CD4-positive, CD25-positive, alpha-beta regulatory T cell (primary cell): ENCODE measurements at regions not wholly inside any gene's neighbourhood (a gene's known extent, or its start where the extent isn't known, plus 50 kb on each side); places are given as distances from the start of the nearest gene placed in this dataset.
A peak's percentile ranks its signal among the peaks of the same experiment; 100 is the strongest.

ENCODE experiments used
- ATAC-seq, 2 donors: fragments of 150-1000 bp; cut with Tn5 transposase; one replicate each; pipeline ENCODE4 v1.10.0; 2021; ENCODE audit warnings: low read depth in 2 of 2, moderate number of reproducible peaks in 2 of 2, moderate library complexity in 1 of 2
- DNase-seq, 3 donors: peaks; one replicate each; pipeline versions ENCODE4 v3.0.0 to v3.0.0-alpha.2; 2012 to 2022; ENCODE audit warnings: mixed read lengths in 1 of 3
- H3K27ac ChIP-seq: one replicate; pipeline ENCODE4 v1.7.0; 2013; ENCODE audit warnings: mild to moderate bottlenecking, low read length; ENCODE audit not compliant: insufficient read depth, poor library complexity, severe bottlenecking
- H3K27me3 ChIP-seq: one replicate; pipeline ENCODE4 v1.7.0; 2013; ENCODE audit warnings: low read length; ENCODE audit not compliant: control insufficient read depth, insufficient read depth
- H3K36me3 ChIP-seq: one replicate; pipeline ENCODE4 v1.7.0; 2013; ENCODE audit warnings: mild to moderate bottlenecking, low read length, moderate library complexity; ENCODE audit not compliant: control insufficient read depth, insufficient read depth
- H3K4me1 ChIP-seq: 2 replicates; pipeline ENCODE4 v1.7.0; 2013; ENCODE audit warnings: mild to moderate bottlenecking, low read length; ENCODE audit not compliant: insufficient read depth, control insufficient read depth, poor library complexity, severe bottlenecking
- H3K4me3 ChIP-seq: one replicate; pipeline ENCODE4 v1.7.0; 2013; ENCODE audit warnings: low read depth, mild to moderate bottlenecking, low read length, moderate library complexity
- H3K9me3 ChIP-seq, 2 experiments: 1 replicate in 1 of 2; 2 replicates in 1 of 2; pipeline ENCODE4 v1.7.0; 2013; ENCODE audit warnings: low read length in 2 of 2, mild to moderate bottlenecking in 1 of 2, moderate library complexity in 1 of 2; ENCODE audit not compliant: control insufficient read depth in 2 of 2
- H3K27ac Mint-ChIP-seq, 3 donors: one replicate each; pipeline ENCODE4 v1.8.0; 2020 to 2022; ENCODE audit warnings: mild to moderate bottlenecking in 3 of 3, mixed read lengths in 3 of 3, moderate library complexity in 2 of 3
- H3K27me3 Mint-ChIP-seq: one replicate; pipeline ENCODE4 v1.8.0; 2022; ENCODE audit warnings: mild to moderate bottlenecking, mixed read lengths
- H3K36me3 Mint-ChIP-seq: one replicate; pipeline ENCODE4 v1.8.0; 2020; ENCODE audit warnings: mixed read lengths
- H3K4me1 Mint-ChIP-seq, 4 donors: one replicate each; pipeline ENCODE4 v1.8.0; 2020 to 2022; ENCODE audit warnings: mixed read lengths in 4 of 4, mild to moderate bottlenecking in 1 of 4
- H3K4me3 Mint-ChIP-seq, 4 donors: one replicate each; pipeline ENCODE4 v1.8.0; 2020 to 2022; ENCODE audit warnings: mild to moderate bottlenecking in 4 of 4, mixed read lengths in 4 of 4, moderate library complexity in 3 of 4
- H3K9me3 Mint-ChIP-seq, 7 donors: one replicate each; pipeline ENCODE4 v1.8.0; 2020 to 2022; ENCODE audit warnings: mixed read lengths in 7 of 7, mild to moderate bottlenecking in 3 of 7, moderate library complexity in 2 of 7

- Mint-ChIP-seq H3K36me3 (no peaks in the 10 kb centered on the region), H3K9me3 (peaks cover 1 to 8% (median 2%) of the 10 kb centered on the region in 7 donors)
- H3K4me3 ChIP-seq = no peak overlapping the region
These were observed 803.7 kb upstream of the ARRDC4 start for GRCh38 chr15:97156739-97157265.

DNA sequence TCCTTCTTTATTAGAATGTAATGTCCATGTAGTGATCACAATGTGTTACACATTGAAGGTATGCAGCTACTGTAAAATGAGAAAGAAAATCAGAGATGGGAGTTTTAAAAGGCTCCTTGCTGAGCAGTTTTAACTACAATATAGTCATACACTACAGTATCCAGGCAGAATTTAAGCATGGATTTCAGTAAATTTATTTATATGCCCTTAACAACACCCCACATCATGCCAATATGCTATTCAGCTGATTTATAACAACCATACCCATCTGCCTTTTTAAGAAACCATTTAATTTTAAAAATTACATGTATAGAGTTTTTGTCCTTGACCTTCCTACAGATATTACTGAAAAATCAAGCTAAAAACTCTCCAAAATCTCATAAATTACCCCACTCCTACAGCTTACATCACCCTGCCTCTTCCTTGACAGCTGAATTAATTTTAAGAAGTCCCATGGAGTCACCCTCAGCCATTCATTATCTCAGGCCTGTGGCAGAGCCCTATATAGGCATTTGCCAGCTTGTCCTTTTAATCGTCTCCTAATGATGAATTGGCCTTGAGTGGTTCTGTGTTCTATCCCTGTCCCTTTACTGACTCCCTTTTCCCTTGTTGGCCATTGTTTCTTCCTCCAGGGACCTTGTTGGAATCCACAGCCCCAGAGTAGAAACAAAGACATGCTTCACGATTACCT lies 797.6 kb upstream of the ARRDC4 start:
- no peak overlapping the region for H3K27ac ChIP-seq
- no peaks in the 10 kb centered on the region for H3K36me3 ChIP-seq
- DNase-seq (no peak), ATAC-seq (no peak)
- Mint-ChIP-seq H3K4me3 (peak overlapping the region in 1 of 4 donors; percentile 63), H3K36me3 (no peaks in the 10 kb centered on the region), H3K27ac (no peak overlapping the region), H3K4me1 (no peaks in the 10 kb centered on the region), H3K27me3 (no peaks in the 10 kb centered on the region), H3K9me3 (peaks cover 3 to 9% (median 4%) of the 10 kb centered on the region in 7 donors)
- no peaks in the 10 kb centered on the region for H3K27me3 ChIP-seq
- no peak overlapping the region for H3K4me3 ChIP-seq
- H3K9me3 ChIP-seq = peaks cover 0 to 5% of the 10 kb centered on the region in 2 experiments
- no peaks in the 10 kb centered on the region for H3K4me1 ChIP-seq

More at GRCh38 chr15:97156739-97157265, 803.7 kb upstream of the ARRDC4 start:
- Mint-ChIP-seq H3K4me1 (no peaks in the 10 kb centered on the region), H3K27me3 (no peaks in the 10 kb centered on the region), H3K27ac (no peak overlapping the region), H3K4me3 (no peak overlapping the region)
- Histone ChIP-seq H3K9me3 (peaks cover 1 to 6% of the 10 kb centered on the region in 2 experiments), H3K4me1 (no peaks in the 10 kb centered on the region), H3K27me3 (no peaks in the 10 kb centered on the region), H3K27ac (no peak overlapping the region), H3K36me3 (no peaks in the 10 kb centered on the region)
- DNase-seq (no peak), ATAC-seq (no peak)

- no peaks in the 10 kb centered on the region for H3K4me1 Mint-ChIP-seq
- H3K36me3 Mint-ChIP-seq = no peaks in the 10 kb centered on the region
- H3K27me3 ChIP-seq = no peaks in the 10 kb centered on the region
- no peak overlapping the region for H3K4me3 ChIP-seq
- H3K9me3 Mint-ChIP-seq = peaks cover 3 to 8% (median 6%) of the 10 kb centered on the region in 7 donors
- H3K36me3 ChIP-seq = no peaks in the 10 kb centered on the region
- no peak overlapping the region for H3K27ac ChIP-seq
- H3K4me3 Mint-ChIP-seq = no peak overlapping the region
- no peak overlapping the region for H3K27ac Mint-ChIP-seq
- peaks cover 0 to 5% of the 10 kb centered on the region in 2 experiments for H3K9me3 ChIP-seq
- ATAC-seq (no peak), DNase-seq (no peak)
- H3K27me3 Mint-ChIP-seq = no peaks in the 10 kb centered on the region
- H3K4me1 ChIP-seq = no peaks in the 10 kb centered on the region
These were observed 795.3 kb upstream of the ARRDC4 start for GRCh38 chr15:97165205-97165604.

DNA sequence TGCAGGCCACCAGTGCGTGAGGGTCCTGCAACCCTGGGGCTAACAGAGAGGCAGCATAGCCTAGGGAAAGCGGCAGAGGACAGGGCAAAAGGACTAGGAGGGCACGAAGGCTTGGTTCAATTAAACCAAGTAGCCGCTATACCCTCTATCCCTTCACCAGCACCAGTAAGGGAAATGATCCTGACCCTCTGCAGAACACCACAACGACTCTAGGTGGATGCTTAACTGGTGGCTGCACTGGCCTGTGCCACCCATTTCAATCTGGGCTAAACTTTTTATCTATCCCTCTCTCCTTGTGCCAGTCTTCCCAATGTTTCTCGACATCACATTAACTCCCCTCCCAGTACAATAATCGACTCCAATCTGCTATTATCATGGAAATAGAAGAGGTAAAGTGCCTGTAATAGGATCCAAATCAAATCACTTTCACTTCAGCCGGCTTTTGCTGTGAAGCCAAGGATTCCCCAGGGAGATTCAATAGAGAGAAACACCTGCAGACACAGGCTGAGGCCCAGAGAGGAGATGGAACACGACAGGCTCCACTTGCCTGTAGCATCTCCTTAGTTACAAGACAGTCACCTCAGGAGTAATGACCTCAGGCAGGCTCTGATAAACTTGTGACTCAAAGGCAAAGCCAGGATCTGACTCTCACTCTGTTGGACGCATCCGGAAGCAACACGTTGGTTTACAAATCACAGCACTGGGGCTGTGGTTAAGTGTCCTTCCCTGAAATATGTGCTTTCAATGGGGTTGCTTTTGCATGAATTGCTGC lies 791.6 kb upstream of the ARRDC4 start:
- Histone ChIP-seq H3K9me3 (peaks cover 5 to 6% of the 10 kb centered on the region in 2 experiments), H3K4me1 (no peaks in the 10 kb centered on the region), H3K36me3 (no peaks in the 10 kb centered on the region), H3K27ac (no peak overlapping the region), H3K27me3 (no peaks in the 10 kb centered on the region), H3K4me3 (no peak overlapping the region)
- Mint-ChIP-seq H3K27me3 (no peaks in the 10 kb centered on the region), H3K9me3 (peaks cover 0 to 7% (median 4%) of the 10 kb centered on the region in 7 donors), H3K36me3 (no peaks in the 10 kb centered on the region), H3K27ac (no peak overlapping the region), H3K4me1 (no peaks in the 10 kb centered on the region), H3K4me3 (no peak overlapping the region)
- no peak for ATAC-seq
- DNase-seq = no peak

DNA sequence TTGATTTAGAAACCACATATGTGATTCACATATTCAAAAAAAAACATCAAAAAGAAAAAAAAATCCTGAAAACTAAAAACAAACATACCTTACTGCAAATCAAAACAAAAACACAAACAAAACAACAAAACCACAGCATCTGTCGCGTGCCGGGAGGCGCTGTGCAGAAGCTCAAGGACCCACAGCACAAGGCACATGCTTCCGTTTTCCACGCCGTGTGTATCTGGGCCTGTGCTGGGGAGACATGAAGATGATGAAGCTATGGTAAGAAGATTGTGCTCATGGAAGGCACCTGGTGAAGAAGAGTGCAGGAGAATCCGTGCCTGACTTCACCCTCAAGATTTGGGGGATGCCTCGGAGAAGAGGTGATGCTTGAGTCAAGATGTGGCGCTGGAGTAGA lies 788.9 kb upstream of the ARRDC4 start:
- no peak overlapping the region for H3K27ac Mint-ChIP-seq
- DNase-seq = no peak
- H3K36me3 Mint-ChIP-seq = no peaks in the 10 kb centered on the region
- no peak overlapping the region for H3K4me3 Mint-ChIP-seq
- ATAC-seq = no peak
- no peaks in the 10 kb centered on the region for H3K27me3 Mint-ChIP-seq
- no peaks in the 10 kb centered on the region for H3K36me3 ChIP-seq
- no peaks in the 10 kb centered on the region for H3K4me1 Mint-ChIP-seq
- peaks cover 5 to 6% of the 10 kb centered on the region in 2 experiments for H3K9me3 ChIP-seq
- H3K9me3 Mint-ChIP-seq = peaks cover 0 to 6% (median 5%) of the 10 kb centered on the region in 7 donors
- no peaks in the 10 kb centered on the region for H3K4me1 ChIP-seq
- no peak overlapping the region for H3K4me3 ChIP-seq
- no peak overlapping the region for H3K27ac ChIP-seq
- no peaks in the 10 kb centered on the region for H3K27me3 ChIP-seq

DNA sequence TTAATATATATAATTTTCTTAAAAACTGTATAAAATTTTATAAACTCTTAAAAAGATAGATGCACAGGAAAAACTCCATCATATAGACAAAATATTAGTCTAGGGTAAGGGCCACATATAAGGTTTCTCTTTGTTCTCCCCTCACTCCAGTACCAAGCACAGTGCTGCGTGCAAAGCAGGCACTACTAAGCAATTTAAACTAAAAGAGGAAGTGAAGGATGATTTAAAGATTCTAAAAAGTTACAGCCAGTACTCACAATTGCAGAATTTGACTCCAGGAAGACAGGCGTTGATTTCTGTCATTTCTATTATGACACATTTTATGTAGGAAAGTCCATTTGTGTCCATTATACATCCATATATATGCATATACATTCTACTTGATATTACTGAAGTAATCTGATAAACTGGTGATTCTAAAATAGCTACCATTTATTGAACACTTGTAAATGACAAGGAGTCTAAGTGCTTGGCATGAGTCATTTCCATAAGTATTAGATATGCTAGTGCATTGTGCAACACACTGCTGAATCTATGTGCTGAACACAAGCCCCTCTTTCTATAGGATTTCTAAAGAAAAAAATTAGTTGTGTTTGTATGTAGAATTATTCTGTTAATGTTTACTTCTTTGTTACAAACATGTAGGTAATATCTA lies 785.5 kb upstream of the ARRDC4 start:
- no peak overlapping the region for H3K4me3 Mint-ChIP-seq
- peaks cover 0 to 16% (median 5%) of the 10 kb centered on the region in 7 donors for H3K9me3 Mint-ChIP-seq
- H3K4me3 ChIP-seq = no peak overlapping the region
- no peaks in the 10 kb centered on the region for H3K27me3 Mint-ChIP-seq
- DNase-seq (no peak), ATAC-seq (no peak)
- H3K27ac ChIP-seq = no peak overlapping the region
- no peak overlapping the region for H3K27ac Mint-ChIP-seq
- peaks cover 3 to 6% of the 10 kb centered on the region in 2 experiments for H3K9me3 ChIP-seq
- H3K4me1 Mint-ChIP-seq = no peaks in the 10 kb centered on the region
- no peaks in the 10 kb centered on the region for H3K36me3 ChIP-seq
- H3K36me3 Mint-ChIP-seq = no peaks in the 10 kb centered on the region
- H3K4me1 ChIP-seq = no peaks in the 10 kb centered on the region
- no peaks in the 10 kb centered on the region for H3K27me3 ChIP-seq

- Histone ChIP-seq H3K27ac (no peak overlapping the region), H3K27me3 (no peaks in the 10 kb centered on the region), H3K36me3 (no peaks in the 10 kb centered on the region), H3K4me1 (no peaks in the 10 kb centered on the region), H3K4me3 (no peak overlapping the region), H3K9me3 (no peaks in the 10 kb centered on the region)
- Mint-ChIP-seq H3K36me3 (no peaks in the 10 kb centered on the region), H3K27ac (no peak overlapping the region), H3K4me3 (no peak overlapping the region), H3K4me1 (no peaks in the 10 kb centered on the region), H3K27me3 (no peaks in the 10 kb centered on the region), H3K9me3 (peaks cover 0 to 18% (median 4%) of the 10 kb centered on the region in 7 donors)
- ATAC-seq (no peak), DNase-seq (no peak)
These were observed 783.3 kb upstream of the ARRDC4 start for GRCh38 chr15:97177151-97177577.
